HCT116 (cell line): ENCODE measurements at regions not wholly inside any gene's neighbourhood (a gene's known extent, or its start where the extent isn't known, plus 50 kb on each side); places are given as distances from the start of the nearest gene placed in this dataset.

Source experiments
- ATAC-seq: fragments of 200-7000 bp; cut with Tn5 transposase; 2 replicates; pipeline ENCODE4 v1.9.1; 2020; ENCODE audit warnings: mild to moderate bottlenecking, moderate library complexity
- BruUV-seq: library from RNA; stranded (reverse); fragments of 400-500 nt; replicated peaks from 2 replicates; lab custom pipeline; 2021; lab: Mats Ljungman, UMichigan
- CTCF ChIA-PET: fragments of 300-600 bp; sonication (Branson Sonifier 250); formaldehyde crosslinking; loops from one replicate; lab custom pipeline; 2021; ENCODE audit warnings: antibody characterized with exemption; lab: Charles Lee
- POLR2A ChIA-PET: fragments of 300-600, 350-600 bp; sonication (Branson Sonifier 250); formaldehyde crosslinking; loops from one replicate; lab custom pipeline; 2021; ENCODE audit warnings: antibody characterized with exemption; lab: Charles Lee
- RAD21 ChIA-PET, 2 experiments: fragments of 300-600 bp; sonication (Branson Sonifier 250); formaldehyde crosslinking; loops; one replicate each; lab custom pipeline; 2023; ENCODE audit warnings: low total read pairs in 2 of 2; ENCODE audit not compliant: uncharacterized antibody in 2 of 2, unreplicated experiment in 2 of 2, low non-redundant PET in 1 of 2; lab: Charles Lee
- DNase-seq: peaks from one replicate; pipeline ENCODE4 v3.0.0-alpha.2; 2010; ENCODE audit warnings: low read depth, low spot score
- H2AFZ ChIP-seq: fragments of 200-600 bp; shearing (Covaris generic), sonication (generic); 2 replicates; pipeline ENCODE4 v1.6.1; 2017; ENCODE audit warnings: low read depth, mixed run types, mixed read lengths, antibody characterized with exemption, low read length; ENCODE audit not compliant: poor library complexity, severe bottlenecking
- H3K27ac ChIP-seq: 2 replicates; pipeline ENCODE4 v1.5.1; 2012; ENCODE audit warnings: low read depth, low read length
- H3K27me3 ChIP-seq: fragments of 200-600 bp; sonication (generic); 2 replicates; pipeline ENCODE4 v1.6.1; 2016; ENCODE audit warnings: mixed run types, low read length, mixed read lengths; ENCODE audit not compliant: insufficient read depth
- H3K36me3 ChIP-seq, 2 experiments: fragments of 200-500 bp in 1 of 2; fragments of 200-600 bp in 1 of 2; sonication (Bioruptor generic) in 1 of 2; sonication (generic) in 1 of 2; 2 replicates each; pipeline versions ENCODE4 v1.5.1 to v1.6.1; 2014 to 2016; ENCODE audit warnings: low read length in 2 of 2, inconsistent platforms in 1 of 2, mixed read lengths in 1 of 2, mixed run types in 1 of 2; ENCODE audit not compliant: insufficient read depth in 2 of 2, control insufficient read depth in 1 of 2
- H3K4me1 ChIP-seq, 2 experiments: fragments of 200-600 bp in 1 of 2; sonication (generic) in 1 of 2; 2 replicates each; pipeline versions ENCODE4 v1.5.1 to v1.6.1; 2012 to 2017; ENCODE audit warnings: low read length in 2 of 2, inconsistent platforms in 1 of 2, mild to moderate bottlenecking in 1 of 2, mixed read lengths in 1 of 2, mixed run types in 1 of 2, moderate library complexity in 1 of 2; ENCODE audit not compliant: insufficient read depth in 2 of 2, control insufficient read depth in 1 of 2
- H3K4me2 ChIP-seq: fragments of 200-600 bp; sonication (generic); 2 replicates; pipeline ENCODE4 v1.6.1; 2017; ENCODE audit warnings: mixed run types, low read length, mixed read lengths
- H3K4me3 ChIP-seq, 2 experiments: fragments of 200-600 bp in 1 of 2; sonication (generic) in 1 of 2; replicated peaks in 1 of 2; 2 replicates each; pipeline ENCODE4 v1.5.1; 2011 to 2016; ENCODE audit warnings: low read length in 2 of 2, control low read depth in 1 of 2, low read depth in 1 of 2, mild to moderate bottlenecking in 1 of 2, mixed read lengths in 1 of 2, mixed run types in 1 of 2
- H3K79me2 ChIP-seq: fragments of 200-600 bp; sonication (generic); 2 replicates; pipeline ENCODE4 v1.6.1; 2017; ENCODE audit warnings: mild to moderate bottlenecking, mixed run types, low read length, moderate library complexity, mixed read lengths; ENCODE audit not compliant: insufficient read depth
- H3K9ac ChIP-seq: fragments of 200-600 bp; sonication (generic); 2 replicates; pipeline ENCODE4 v1.6.1; 2016; ENCODE audit warnings: low read length, mixed read lengths
- H3K9me2 ChIP-seq: fragments of 200-600 bp; sonication (generic), shearing (Covaris generic); 2 replicates; pipeline ENCODE4 v1.6.1; 2017; ENCODE audit warnings: mixed run types, mild to moderate bottlenecking, moderate library complexity; ENCODE audit not compliant: insufficient read depth
- H3K9me3 ChIP-seq, 2 experiments: fragments of 200-500 bp in 1 of 2; fragments of 200-600 bp in 1 of 2; sonication (Bioruptor generic) in 1 of 2; sonication (generic) in 1 of 2; 2 replicates each; pipeline ENCODE4 v1.6.1; 2014 to 2017; ENCODE audit warnings: low read length in 2 of 2, mixed read lengths in 2 of 2, inconsistent platforms in 1 of 2, low read depth in 1 of 2, mild to moderate bottlenecking in 1 of 2, mixed run types in 1 of 2, moderate library complexity in 1 of 2; ENCODE audit not compliant: control insufficient read depth in 1 of 2, insufficient read depth in 1 of 2
- H4K20me1 ChIP-seq: fragments of 200-600 bp; sonication (generic), shearing (Covaris generic); 2 replicates; pipeline ENCODE4 v1.6.1; 2017; ENCODE audit warnings: mixed run types, mild to moderate bottlenecking, moderate library complexity; ENCODE audit not compliant: insufficient read depth
- CTCF ChIP-seq, 3 experiments: fragments of 200-600 bp in 1 of 3; sonication (generic) in 1 of 3; IDR thresholded peaks in 2 of 3; conservative IDR thresholded peaks in 1 of 3; 2 replicates each; pipeline ENCODE4 v1.5.1; 2012 to 2017; ENCODE audit warnings: low read depth in 2 of 3, low read length in 2 of 3, antibody characterized with exemption in 1 of 3, borderline replicate concordance in 1 of 3, control low read depth in 1 of 3, mild to moderate bottlenecking in 1 of 3, mixed read lengths in 1 of 3, mixed run types in 1 of 3, moderate library complexity in 1 of 3; ENCODE audit not compliant: insufficient read depth in 1 of 3
- EGR1 ChIP-seq: IDR thresholded peaks from 2 replicates; pipeline ENCODE4 v1.6.1; 2012; ENCODE audit warnings: low read depth
- ELF1 ChIP-seq: IDR thresholded peaks from 2 replicates; pipeline ENCODE4 v1.6.1; 2012; ENCODE audit warnings: low read depth, borderline replicate concordance
- EZH2 ChIP-seq: fragments of 200-600 bp; sonication (generic); IDR thresholded peaks from 2 replicates; pipeline ENCODE4 v1.6.1; 2017; ENCODE audit warnings: antibody characterized with exemption, mixed run types
- EZH2phosphoT487 ChIP-seq: fragments of 200-600 bp; IDR thresholded peaks from 2 replicates; pipeline ENCODE4 v1.6.1; 2018; ENCODE audit warnings: antibody characterized with exemption, borderline replicate concordance
- FOSL1 ChIP-seq: IDR thresholded peaks from 2 replicates; pipeline ENCODE4 v1.6.1; 2012; ENCODE audit warnings: low read depth
- JUND ChIP-seq: IDR thresholded peaks from 2 replicates; pipeline ENCODE4 v1.6.1; 2012
- MAX ChIP-seq: IDR thresholded peaks from 2 replicates; pipeline ENCODE4 v1.6.1; 2012
- POLR2A ChIP-seq: IDR thresholded peaks from 2 replicates; pipeline ENCODE4 v1.7.0; 2011; ENCODE audit warnings: borderline replicate concordance; ENCODE audit not compliant: insufficient read depth, insufficient read length; ENCODE audit errors: extremely low read depth
- POLR2AphosphoS5 ChIP-seq: IDR thresholded peaks from 2 replicates; pipeline ENCODE4 v1.6.1; 2011; ENCODE audit warnings: mild to moderate bottlenecking, low read depth, low read length, moderate library complexity
- RAD21 ChIP-seq: IDR thresholded peaks from 2 replicates; pipeline ENCODE4 v1.6.1; 2012; ENCODE audit warnings: low read depth, mild to moderate bottlenecking
- REST ChIP-seq: IDR thresholded peaks from 2 replicates; pipeline ENCODE4 v1.6.1; 2012; ENCODE audit warnings: low read depth
- SIN3A ChIP-seq: IDR thresholded peaks from 2 replicates; pipeline ENCODE4 v1.6.1; 2012; ENCODE audit warnings: low read depth
- SP1 ChIP-seq: IDR thresholded peaks from 2 replicates; pipeline ENCODE4 v1.6.1; 2012; ENCODE audit warnings: low read depth
- SRF ChIP-seq: IDR thresholded peaks from 2 replicates; pipeline ENCODE4 v1.6.1; 2012; ENCODE audit warnings: low read depth
- TCF7L2 ChIP-seq: IDR thresholded peaks from 2 replicates; pipeline ENCODE4 v1.7.0; 2011; ENCODE audit warnings: borderline replicate concordance, inconsistent platforms; ENCODE audit not compliant: insufficient read depth, insufficient read length; ENCODE audit errors: extremely low read depth
- ZBTB33 ChIP-seq: IDR thresholded peaks from 2 replicates; pipeline ENCODE4 v1.6.1; 2011; ENCODE audit warnings: mild to moderate bottlenecking, low read length, moderate library complexity; ENCODE audit not compliant: insufficient replicate concordance; ENCODE audit errors: extremely low read depth
- ZFX ChIP-seq: fragments of 450-650 bp; IDR thresholded peaks from 2 replicates; pipeline ENCODE4 v1.6.1; 2017
- ZNF274 ChIP-seq: fragments of 200-500 bp; sonication (Bioruptor generic); IDR thresholded peaks from 2 replicates; pipeline ENCODE4 v1.6.1; 2014; ENCODE audit warnings: mild to moderate bottlenecking, low read depth, low read length, inconsistent platforms
- intact Hi-C: fragments of 100-400 bp; cut with micrococcal nuclease; formaldehyde crosslinking; loops from 2 replicates; pipeline ENCODE4 v1.10.0; 2022

GRCh38 chr6:118746825-118747174 lies 95.4 kb upstream of the CEP85L start:
- Histone ChIP-seq H4K20me1 (no peaks in the 10 kb centered on the region), H3K4me2 (no peak overlapping the region), H3K9ac (no peak overlapping the region), H3K79me2 (no peaks in the 10 kb centered on the region), H3K9me3 (no peaks in the 10 kb centered on the region), H3K27me3 (no peaks in the 10 kb centered on the region), H3K9me2 (no peaks in the 10 kb centered on the region), H3K36me3 (no peaks in the 10 kb centered on the region)
- DNase-seq (no peak), ATAC-seq (no peak)
- POLR2A ChIA-PET = no interaction called here
- no TSS peak for BruUV-seq
- CTCF ChIA-PET = no interaction called here
- intact Hi-C loops = no loop called here
- TF ChIP-seq POLR2A = no peak
- TF ChIP-seq ZNF274 = no peak
- no peak for TF ChIP-seq RAD21
- no peak for TF ChIP-seq ELF1
- TF ChIP-seq SIN3A = no peak
- TF ChIP-seq TCF7L2 = no peak
- no peak for TF ChIP-seq REST
- TF ChIP-seq EGR1 = no peak
- TF ChIP-seq FOSL1 = no peak
- no peak for TF ChIP-seq EZH2
- no peak for TF ChIP-seq SP1
- TF ChIP-seq SRF = no peak
- no peak for TF ChIP-seq POLR2AphosphoS5
- no peak for TF ChIP-seq CTCF (IDR thresholded peaks at IDR 0.05 in 2 of 3, conservative IDR thresholded peaks at IDR 0.05 in 1 of 3; ENCODE audit: borderline replicate concordance in 1 of 3, insufficient read depth in 1 of 3, low read depth in 2 of 3, low read length in 2 of 3)
- TF ChIP-seq ZBTB33 = no peak
- TF ChIP-seq JUND = no peak
- TF ChIP-seq EZH2phosphoT487 = no peak
- TF ChIP-seq ZFX = no peak
- TF ChIP-seq MAX = no peak
- TF ChIP-seq, all 23 proteins: peak for 0
- Histone ChIP-seq H2AFZ (no peak overlapping the region), H3K4me3 (no peak overlapping the region), H3K4me1 (no peaks in the 10 kb centered on the region), H3K27ac (no peak overlapping the region)
- RAD21 ChIA-PET = no interaction called here
